Left ventricle myocardium inferior (tissue), 1 donor: ENCODE measurements at regions not wholly inside any gene's neighbourhood (a gene's known extent, or its start where the extent isn't known, plus 50 kb on each side); places are given as distances from the start of the nearest gene placed in this dataset.
"Not testable (repeated sequence)": the region's sequence is repeated elsewhere in the genome, so short reads cannot be mapped to it uniquely, and the experiment has no call there.

Experiments used
- DNase-seq: peaks from one replicate; pipeline ENCODE4 v3.0.0-alpha.2; 2020
- H3K27ac ChIP-seq: fragments of 200-600 bp; replicated peaks from 2 replicates; pipeline ENCODE4 v1.8.0; 2021
- H3K27me3 ChIP-seq: fragments of 200-600 bp; 2 replicates; pipeline ENCODE4 v1.8.0; 2021; ENCODE audit warnings: low read depth
- H3K36me3 ChIP-seq: fragments of 200-600 bp; 2 replicates; pipeline ENCODE4 v1.8.0; 2021
- H3K4me1 ChIP-seq: fragments of 200-600 bp; 2 replicates; pipeline ENCODE4 v1.8.0; 2021
- H3K4me3 ChIP-seq: fragments of 200-600 bp; 2 replicates; pipeline ENCODE4 v1.8.0; 2021; ENCODE audit warnings: mild to moderate bottlenecking, moderate library complexity
- H3K9me3 ChIP-seq: fragments of 200-600 bp; replicated peaks from 2 replicates; pipeline ENCODE4 v1.8.0; 2021
- intact Hi-C: fragments of 100-400 bp; cut with micrococcal nuclease; formaldehyde crosslinking; loops from one replicate; pipeline ENCODE4 v1.11.0; 2022
- TF ChIP-seq, protein P1 (sequence below): fragments of 200-600 bp; IDR thresholded peaks from 2 replicates; pipeline ENCODE4 v1.8.0; 2021; ENCODE audit warnings: antibody characterized with exemption, mild to moderate bottlenecking, borderline replicate concordance
- donor health status: DM: no; HTN: yes; CAD: no; lungs with severe emphysema.

DNA sequence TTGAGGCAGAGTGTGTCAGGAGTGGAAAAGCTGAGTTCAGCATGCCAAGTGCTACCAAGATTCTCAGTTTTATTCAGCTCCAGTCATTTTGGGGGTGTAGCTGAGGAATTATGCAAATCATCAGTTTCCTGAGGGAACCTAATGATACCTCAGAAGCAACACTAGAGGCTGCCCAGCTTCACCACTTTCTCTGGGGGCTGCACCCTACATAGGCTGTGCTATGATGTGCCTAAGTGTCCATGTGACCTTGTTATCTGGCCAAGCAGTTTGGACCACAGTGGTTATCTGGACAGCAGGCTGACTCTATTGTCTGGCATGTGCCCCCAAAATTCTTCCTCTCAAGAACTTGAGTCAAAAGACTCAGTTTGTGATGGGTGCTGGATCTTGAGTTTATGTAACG, 374.6 kb upstream of the SYNCRIP start:
- peaks cover 4% of the 10 kb centered on the region for H3K9me3 ChIP-seq
- H3K4me3 ChIP-seq: no peak overlapping the region
- TF ChIP-seq, protein P1, sequence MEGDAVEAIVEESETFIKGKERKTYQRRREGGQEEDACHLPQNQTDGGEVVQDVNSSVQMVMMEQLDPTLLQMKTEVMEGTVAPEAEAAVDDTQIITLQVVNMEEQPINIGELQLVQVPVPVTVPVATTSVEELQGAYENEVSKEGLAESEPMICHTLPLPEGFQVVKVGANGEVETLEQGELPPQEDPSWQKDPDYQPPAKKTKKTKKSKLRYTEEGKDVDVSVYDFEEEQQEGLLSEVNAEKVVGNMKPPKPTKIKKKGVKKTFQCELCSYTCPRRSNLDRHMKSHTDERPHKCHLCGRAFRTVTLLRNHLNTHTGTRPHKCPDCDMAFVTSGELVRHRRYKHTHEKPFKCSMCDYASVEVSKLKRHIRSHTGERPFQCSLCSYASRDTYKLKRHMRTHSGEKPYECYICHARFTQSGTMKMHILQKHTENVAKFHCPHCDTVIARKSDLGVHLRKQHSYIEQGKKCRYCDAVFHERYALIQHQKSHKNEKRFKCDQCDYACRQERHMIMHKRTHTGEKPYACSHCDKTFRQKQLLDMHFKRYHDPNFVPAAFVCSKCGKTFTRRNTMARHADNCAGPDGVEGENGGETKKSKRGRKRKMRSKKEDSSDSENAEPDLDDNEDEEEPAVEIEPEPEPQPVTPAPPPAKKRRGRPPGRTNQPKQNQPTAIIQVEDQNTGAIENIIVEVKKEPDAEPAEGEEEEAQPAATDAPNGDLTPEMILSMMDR: no peak
- intact Hi-C loops: no loop called here
- H3K4me1 ChIP-seq: no peaks in the 10 kb centered on the region
- H3K27me3 ChIP-seq: no peaks in the 10 kb centered on the region
- H3K27ac ChIP-seq: no peak overlapping the region
- no peaks in the 10 kb centered on the region for H3K36me3 ChIP-seq
- DNase-seq: no peak

DNA sequence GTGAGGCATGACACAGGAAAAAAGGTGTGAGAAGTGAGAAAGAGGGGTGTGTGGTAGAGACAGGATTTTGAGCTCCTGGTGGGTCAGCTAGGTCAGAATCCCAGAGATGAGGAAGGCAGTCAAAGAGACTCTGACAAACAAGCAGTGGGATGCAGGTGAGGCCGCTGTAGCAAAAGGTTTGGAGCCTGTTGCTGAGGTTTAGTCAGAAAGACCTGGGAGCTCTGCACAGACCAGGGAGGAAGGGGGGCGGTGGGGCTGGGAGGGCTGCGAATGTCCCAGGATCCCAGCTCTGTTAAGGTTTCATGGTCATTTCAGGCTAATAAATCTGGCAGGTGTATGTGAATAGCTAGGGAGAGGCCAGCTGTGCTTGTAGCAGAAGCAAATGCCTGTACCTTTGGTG, 373.9 kb upstream of the SYNCRIP start:
- no peaks in the 10 kb centered on the region for H3K27me3 ChIP-seq
- H3K9me3 ChIP-seq: peaks cover 4% of the 10 kb centered on the region
- H3K36me3 ChIP-seq: no peaks in the 10 kb centered on the region
- TF ChIP-seq, protein P1: no peak
- no peaks in the 10 kb centered on the region for H3K4me1 ChIP-seq
- no peak overlapping the region for H3K27ac ChIP-seq
- no peak for DNase-seq
- intact Hi-C loops: no loop called here
- no peak overlapping the region for H3K4me3 ChIP-seq

DNA sequence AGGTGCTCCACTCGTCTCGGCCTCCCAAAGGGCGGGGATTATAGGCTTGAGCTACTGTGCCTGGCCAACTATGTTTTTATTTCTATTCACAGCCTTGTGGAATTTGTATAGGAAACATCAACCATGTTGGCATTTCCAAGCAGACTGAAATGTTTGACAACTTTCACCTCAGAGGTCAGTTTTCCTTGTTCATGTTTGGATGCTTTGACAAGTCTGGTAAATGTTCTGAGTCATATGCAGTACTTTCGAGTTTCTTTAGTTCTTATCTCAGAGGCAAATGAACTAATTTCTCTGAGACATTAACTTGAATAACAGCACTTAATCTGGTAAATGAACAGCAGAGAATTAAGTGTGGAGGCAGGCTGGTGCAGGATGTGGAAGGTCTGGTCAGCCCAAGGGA, 373.4 kb upstream of the SYNCRIP start:
- TF ChIP-seq, protein P1: no peak
- no peak for DNase-seq
- Histone ChIP-seq H3K9me3 (peaks cover 4% of the 10 kb centered on the region), H3K27ac (no peak overlapping the region), H3K27me3 (no peaks in the 10 kb centered on the region), H3K4me1 (no peaks in the 10 kb centered on the region), H3K36me3 (no peaks in the 10 kb centered on the region), H3K4me3 (no peak overlapping the region)
- intact Hi-C loops: no loop called here

DNA sequence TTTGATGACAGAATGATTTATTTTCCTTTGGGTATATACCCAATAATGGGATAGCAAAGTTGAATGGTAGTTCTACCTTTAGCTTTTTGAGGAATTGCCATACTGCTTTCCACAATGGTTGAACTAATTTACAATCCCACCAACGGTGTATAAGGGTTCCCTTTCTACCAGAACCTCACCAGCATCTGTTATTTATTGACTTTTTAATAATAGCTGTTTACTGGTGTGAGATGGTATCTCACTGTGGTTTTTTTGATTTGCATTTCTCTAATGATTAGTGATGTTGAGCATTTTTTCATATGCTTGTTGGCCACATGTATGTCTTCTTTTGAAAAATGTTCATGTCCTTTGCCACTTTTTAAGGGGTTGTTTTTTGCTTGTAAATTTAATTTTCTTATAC, 370.3 kb upstream of the SYNCRIP start:
- not testable (repeated sequence) for H3K9me3 ChIP-seq

DNA sequence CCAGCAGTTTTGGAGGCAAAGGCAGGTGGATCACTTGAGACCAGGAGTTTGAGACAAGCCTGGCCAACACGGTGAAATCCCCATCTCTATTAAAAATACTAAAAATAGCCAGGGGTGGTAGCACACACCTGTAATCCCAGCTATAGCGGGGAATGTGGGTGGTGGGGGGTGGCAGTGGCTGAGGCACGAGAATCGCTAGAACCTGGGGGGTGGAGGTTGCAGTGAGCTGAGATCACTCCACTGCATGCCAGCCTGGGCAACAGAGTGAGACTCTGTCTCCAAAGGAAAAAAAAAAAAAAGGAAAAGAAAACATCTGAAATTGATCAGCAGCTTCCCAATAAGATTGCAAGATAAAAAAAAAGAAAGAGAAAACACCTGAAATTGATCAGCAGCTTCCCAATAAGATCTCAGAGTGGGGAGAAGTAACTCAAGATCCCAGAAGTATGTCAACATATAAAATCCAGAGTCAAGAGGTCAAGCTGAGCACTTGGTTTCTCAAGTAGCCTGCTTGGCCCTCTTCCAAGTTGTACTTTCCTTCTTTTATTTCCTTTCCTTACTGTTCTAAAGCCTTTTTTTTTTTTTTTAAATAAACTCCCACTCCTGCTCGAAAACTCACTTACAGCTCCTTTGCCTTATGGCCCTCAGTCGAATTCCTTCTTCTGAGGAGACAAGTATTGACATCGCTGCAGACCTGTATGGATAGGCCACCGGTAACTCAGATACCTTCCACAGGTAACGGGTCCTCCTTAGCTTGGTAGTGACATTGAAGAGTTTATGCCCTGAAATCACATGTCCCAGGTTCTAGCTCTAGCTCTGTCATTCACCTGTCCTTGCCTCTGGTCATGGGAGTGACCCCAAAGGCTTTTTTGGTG, 368.5 kb upstream of the SYNCRIP start:
- no peaks in the 10 kb centered on the region for H3K27me3 ChIP-seq
- no peaks in the 10 kb centered on the region for H3K36me3 ChIP-seq
- no peak for DNase-seq
- intact Hi-C loops: no loop called here
- peaks cover 4% of the 10 kb centered on the region for H3K9me3 ChIP-seq
- TF ChIP-seq, protein P1: no peak
- no peak overlapping the region for H3K27ac ChIP-seq
- H3K4me3 ChIP-seq: no peak overlapping the region
- no peaks in the 10 kb centered on the region for H3K4me1 ChIP-seq

More for the DNA sequence above, 370.3 kb upstream of the SYNCRIP start:
- H3K4me1 ChIP-seq, DNase-seq, H3K27me3 ChIP-seq, H3K36me3 ChIP-seq, H3K4me3 ChIP-seq, intact Hi-C loops, H3K27ac ChIP-seq: not testable (repeated sequence)

DNA sequence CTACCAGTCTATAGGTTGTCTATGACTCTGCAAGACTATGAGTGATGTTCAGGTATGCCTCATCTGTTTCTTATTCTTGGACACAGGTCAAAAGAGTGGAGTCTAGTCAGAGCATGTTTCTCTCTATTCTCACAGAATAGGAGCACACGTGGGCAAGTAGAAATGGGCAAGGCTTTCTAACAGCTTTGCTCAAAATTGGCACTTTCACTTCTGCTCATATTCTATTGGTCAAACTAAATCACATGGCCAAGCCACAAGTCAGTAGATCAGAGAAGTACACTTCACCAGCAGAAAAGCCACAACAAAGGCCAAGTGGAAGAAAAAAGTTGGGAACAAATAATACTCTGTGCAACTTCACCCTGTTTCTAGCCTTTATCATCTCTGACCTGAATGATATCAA, 354.5 kb upstream of the SYNCRIP start:
- DNase-seq: no peak
- no peaks in the 10 kb centered on the region for H3K4me1 ChIP-seq
- TF ChIP-seq, protein P1: no peak
- peaks cover 3% of the 10 kb centered on the region for H3K9me3 ChIP-seq
- H3K27me3 ChIP-seq: no peaks in the 10 kb centered on the region
- intact Hi-C loops: no loop called here
- H3K36me3 ChIP-seq: no peaks in the 10 kb centered on the region
- no peak overlapping the region for H3K4me3 ChIP-seq
- H3K27ac ChIP-seq: no peak overlapping the region
